ENCODE measurements at regions not wholly inside any gene's neighbourhood (a gene's known extent, or its start where the extent isn't known, plus 50 kb on each side); places are given as distances from the start of the nearest gene placed in this dataset.
"Not testable (repeated sequence)": the region's sequence is repeated elsewhere in the genome, so short reads cannot be mapped to it uniquely, and the experiment has no call there.

DNA sequence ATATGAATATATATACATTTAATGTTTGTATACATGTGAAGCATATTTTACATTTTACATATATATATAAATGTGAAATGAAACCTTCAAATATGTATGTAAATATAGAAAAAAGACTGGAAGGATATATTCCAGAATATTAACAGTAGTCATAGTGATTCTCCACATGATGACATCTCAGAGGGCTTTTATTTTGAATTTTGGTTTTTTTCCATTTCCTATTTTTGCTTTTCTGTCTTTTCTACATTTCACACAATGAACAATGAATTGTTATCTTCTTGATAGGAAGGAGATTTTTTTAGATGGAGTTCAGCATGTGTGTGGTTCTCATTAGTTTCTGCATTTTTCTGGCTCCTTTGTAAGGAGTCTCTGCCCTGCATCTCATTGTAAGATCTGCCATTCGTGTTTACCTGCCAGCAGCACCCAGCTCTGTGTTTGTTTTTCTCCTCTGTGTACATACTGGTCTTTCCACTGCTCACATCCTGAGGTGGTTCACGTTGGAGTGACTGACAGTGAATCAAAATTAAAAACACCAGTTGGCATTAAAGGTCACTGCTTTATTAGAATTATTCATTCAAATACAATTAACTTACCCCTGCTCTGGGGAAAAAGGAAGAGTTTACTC is 425.3 kb upstream of the MDFIC2 start:
- no peak for DNase-seq (ENCODE audit: low spot score)

DNA sequence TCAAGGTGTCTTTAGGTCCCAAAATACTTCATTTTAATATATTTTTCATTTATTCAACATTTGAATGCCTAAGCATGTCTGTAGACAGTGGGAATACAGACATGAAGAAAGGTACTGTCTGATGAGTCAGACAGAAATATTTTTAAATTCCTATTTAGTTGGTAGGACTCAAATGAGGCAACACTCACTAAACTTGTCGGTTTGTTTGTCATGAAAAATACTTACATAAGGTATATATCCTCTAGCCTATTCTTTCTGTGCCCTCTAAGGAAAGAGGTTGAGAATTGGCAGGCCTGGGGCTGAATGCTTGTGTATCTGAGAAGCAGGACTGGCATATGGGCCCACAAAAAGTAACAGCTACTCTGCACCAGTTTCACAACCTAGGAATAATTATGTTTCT is 423.6 kb upstream of the MDFIC2 start:
- DNase-seq (ENCODE audit: low spot score): no peak

DNA sequence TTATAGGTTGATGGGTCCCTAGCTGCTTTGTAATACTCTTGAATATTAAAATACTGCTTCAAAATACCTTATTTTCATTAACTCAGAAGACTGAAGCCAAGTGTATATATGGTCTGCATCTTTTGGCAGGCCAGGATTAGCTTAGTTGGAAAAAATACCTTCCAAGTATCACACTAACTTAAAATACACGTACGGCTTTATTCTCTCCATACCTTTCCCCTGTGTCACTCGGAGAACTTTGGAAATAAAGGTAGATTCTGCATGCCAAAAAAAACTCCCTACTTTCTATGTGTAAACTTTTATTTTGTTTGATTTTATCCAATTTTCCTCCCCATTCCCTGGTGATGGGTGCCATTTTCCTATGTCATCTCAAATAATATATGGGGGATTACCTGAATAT is 422.3 kb upstream of the MDFIC2 start:
- no peak for DNase-seq (ENCODE audit: low spot score)

DNA sequence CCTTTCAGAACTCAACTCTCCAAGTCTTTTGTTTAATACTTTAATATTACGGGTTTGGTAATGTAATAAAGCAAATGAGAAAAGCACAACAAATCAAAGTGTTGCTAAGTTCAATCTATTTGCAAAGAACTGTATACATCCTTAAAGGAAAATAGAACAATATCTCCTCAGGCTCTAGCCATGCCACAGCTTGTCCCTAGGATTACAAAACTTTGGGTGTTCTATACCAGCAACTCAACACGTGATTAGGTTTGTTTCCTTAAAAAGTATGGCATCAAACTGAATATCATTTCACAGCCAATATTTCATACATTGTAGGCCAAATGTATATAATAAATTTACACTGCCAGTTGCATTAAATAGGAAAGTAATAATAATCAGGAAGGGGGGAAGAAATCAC is 418.6 kb upstream of the MDFIC2 start:
- no peak for DNase-seq (ENCODE audit: low spot score)

DNA sequence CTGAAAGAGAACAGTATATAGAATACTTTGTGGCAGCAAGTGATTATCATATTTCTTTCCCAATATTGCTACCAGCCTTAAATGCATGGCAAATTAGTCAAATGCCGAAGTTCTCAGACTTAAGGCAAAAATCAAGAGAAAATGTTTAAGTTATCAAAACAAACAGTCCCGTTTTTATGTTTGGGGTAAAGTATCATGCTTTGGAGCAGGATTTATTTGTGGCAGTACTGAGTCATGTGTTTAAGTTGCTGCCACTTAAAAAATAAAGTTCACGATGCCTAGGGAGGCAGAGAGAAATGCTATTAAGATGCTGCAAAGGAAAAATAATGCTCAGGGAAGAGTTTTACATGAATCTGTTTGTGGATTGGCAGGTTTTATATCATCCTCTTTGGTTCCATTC is 417.4 kb upstream of the MDFIC2 start:
- DNase-seq (ENCODE audit: low spot score): no peak

DNA sequence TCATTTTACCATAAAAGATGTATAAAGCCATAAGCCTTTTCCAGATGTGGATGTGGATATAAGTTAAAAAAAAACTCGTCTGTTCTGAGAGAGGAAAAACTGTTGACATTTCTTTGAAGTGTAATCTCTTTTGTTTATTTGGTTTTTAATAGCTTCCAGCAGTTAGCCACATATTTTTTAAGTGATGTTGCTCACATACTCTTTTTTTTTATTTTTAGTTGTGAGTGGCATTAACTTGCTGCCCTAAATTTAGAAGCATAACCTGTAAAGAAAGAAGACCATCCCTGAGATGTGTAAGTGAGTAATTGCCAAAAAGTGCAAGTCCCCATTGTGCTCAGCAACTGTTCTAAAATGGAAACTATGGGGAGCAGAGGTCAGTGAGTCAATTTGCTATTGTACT is 415.9 kb upstream of the MDFIC2 start:
- no peak for DNase-seq (ENCODE audit: low spot score)

DNA sequence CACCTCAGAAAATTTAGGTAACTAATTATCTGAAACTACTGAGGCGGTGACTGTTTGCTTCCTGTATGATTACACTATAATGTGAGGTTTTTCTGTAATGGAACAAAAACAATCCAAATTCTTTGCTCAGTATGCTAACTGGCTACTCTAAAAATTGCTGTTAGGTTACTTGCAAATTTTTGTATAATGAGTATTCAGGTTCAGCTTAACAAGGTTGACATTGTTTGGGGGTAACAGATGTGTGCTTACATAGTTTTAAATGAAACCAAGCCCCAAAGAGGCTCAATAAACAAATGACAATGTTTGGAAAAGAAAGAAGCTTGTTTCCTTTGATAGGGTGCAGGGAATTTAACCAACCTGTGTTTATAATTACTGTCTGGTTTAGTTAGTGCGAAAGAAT is 414.5 kb upstream of the MDFIC2 start:
- DNase-seq (ENCODE audit: low spot score): peak; percentile 15

DNA sequence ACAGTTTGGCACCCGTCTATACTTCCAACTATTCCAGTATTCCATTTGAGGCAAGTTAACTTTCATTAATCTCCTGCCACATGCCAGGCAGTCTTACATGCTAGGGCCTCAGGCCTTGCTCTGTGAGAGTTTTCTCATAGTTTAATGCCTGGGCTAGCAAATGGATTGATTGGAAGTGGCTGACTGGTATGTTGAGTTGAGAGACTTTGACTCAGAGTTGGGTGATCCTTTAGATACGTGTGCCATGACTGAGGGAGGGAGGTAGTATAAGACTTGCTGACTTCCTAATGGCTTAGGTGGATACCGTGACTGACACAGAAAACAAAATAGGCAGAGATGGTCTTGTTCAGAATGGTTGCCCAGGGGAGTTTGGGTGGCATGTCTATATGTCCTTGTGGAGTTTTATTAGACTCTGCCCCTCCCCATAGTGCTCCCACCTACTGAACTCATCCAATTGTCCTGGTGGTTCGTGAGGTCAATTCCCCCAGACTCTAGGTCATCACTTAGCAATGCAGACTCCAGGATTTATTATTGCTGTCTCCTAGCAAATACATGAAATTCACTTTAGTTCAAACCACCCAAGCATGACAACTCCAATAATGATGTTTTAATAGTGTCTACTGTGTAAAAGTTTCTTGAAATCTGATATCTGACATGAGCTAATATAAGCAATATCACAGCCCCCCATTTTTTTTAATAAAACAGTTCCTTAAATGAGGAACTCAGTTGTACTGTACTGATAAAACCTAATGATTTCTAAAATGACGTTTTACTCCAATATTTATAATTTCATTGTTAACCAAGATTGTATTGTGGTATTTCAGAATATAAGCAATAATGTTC is 413.9 kb upstream of the MDFIC2 start:
- no peak for DNase-seq (ENCODE audit: low spot score)

DNA sequence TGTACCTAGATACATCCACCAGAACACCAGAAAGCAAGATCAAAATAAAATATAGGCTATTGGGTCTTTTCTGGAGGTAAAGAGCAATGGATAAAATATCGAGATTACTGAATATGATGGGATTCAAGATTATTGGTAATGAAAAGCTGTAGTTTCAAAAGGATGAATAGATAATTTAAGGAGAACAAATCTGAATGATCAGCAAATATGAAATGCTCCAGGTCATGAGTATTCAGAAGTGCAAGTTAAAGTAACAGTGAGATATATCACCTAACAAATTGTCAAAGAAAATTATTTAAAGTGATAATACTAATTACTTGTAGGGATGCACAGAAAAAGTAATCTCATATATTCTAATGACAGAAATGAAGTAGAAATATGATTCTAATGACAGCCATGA is 409.6 kb upstream of the MDFIC2 start:
- DNase-seq (ENCODE audit: low spot score): no peak

DNA sequence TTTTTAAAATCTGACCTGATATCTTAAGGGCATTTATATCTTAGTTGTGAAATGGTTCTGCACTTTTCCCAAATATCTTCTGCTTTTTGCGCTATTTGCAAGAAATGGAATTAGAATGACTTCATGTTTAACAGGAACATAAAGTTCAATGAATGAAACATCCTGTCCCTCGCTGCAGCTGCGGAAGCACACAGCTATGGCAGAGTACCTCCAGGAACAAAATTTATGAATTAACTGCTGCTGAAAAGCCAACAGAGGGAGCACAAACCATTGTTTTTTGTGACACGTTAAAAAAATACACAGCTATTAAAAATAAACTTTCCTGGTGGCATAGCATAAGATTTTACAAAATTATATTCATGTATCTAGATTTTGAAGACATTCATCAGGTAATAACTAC is 404.4 kb upstream of the MDFIC2 start:
- peak; percentile 13 for DNase-seq (ENCODE audit: low spot score)

DNA sequence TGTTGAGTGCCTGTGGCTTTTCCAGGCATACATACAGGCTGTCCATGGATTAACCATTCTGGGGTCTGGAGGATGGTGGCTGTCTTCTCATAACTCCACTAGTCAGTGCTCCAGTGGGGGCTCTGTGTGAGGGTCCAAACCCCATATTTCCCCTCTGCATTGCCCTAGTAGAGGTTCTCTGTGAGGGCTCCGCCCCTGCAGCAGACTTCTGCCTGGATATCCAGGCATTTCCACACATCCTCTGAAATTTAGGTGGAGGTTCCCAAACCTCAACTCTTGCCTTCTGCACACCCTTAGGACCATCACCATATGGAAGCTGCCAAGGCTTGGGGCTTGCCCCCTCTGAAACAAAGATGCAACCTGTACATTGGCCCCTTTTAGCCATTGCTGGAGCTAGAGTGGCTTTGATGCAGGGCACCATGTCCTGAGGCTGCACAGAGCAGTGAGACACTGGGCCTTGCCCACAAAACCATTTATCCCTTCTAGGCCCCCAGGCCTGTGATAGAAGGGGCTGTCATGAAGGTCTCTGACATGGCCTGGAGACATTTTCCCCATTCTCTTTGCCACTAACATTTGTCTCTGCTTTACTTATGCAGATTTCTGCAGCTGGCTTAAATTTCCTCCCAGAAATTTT is 400.1 kb upstream of the MDFIC2 start:
- no peak for DNase-seq (ENCODE audit: low spot score)

DNA sequence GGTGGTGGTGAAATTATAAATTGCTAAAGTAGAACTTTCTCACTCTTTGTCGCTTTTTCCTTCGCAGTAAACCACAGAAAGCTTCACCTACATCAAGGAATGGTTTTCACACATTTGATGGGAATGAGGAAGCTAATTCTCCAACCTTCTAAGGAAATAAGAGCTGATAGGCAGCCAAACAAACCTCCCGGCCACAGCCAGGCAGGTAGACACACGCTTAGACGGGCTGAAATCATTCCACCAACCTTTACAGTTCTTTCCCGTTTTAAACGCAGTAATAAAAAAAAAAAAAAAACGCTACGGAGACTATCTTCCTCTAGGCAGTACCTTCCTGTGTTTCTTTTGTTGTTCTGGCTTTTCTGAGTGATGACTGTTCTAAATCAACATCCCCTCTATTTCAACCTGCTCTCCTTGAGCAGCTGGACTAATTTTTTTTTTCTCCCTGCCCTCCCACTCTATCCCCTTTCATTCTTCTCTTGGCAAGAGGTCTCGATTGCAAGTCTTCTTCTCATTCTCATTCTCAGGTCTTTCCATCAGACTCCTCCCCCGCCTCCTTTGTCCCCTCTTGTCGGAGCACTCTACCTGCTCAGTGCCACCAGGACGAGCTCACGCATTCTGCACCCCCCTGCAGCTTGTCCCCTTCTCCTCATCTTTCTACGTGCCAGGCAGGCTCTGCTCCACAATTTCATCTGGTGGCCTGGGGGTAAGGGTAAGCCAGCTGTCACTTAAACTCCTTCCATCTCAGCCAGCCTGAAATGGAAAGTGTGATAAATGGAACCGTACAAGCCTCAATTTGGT is 391.1 kb upstream of the MDFIC2 start:
- DNase-seq (ENCODE audit: low spot score): no peak

DNA sequence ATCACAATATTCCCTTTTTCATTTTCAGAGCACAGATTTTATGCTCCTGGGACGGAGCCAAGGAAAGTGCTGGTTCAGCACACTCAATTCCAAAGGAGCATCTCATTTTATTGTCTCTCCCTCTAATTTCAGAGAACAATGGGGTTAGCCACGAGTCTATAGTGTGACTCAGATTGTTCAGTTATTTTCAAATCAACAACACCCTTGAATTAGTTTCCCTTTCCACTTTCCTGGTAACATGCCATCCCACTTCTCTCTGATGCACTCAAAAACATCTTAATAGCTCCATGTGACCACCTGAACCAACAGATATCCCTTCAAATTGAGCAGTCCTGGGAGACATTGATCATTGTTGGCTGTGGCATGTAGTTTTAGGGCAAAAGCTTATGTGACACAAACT is 389.7 kb upstream of the MDFIC2 start:
- DNase-seq (ENCODE audit: low spot score): no peak

DNA sequence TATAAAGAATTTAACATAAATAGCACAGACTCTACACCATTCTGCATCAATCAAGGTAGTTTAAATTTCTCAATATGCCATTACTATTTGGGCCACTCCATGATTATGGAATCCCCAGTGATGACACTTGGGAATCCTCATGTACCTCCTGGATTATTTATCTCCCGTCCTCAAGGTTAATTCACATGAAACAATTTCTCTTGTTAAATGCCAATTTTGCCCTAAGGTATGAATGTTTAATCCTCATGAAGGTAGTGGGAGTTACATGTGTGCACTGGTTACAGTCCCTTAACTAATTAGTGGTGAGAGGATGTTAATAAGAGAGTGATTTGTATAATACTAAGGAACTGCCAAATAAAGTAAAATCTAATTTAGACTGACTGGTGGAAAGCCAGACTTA is 372.3 kb upstream of the MDFIC2 start:
- no peak for DNase-seq (ENCODE audit: low spot score)

DNA sequence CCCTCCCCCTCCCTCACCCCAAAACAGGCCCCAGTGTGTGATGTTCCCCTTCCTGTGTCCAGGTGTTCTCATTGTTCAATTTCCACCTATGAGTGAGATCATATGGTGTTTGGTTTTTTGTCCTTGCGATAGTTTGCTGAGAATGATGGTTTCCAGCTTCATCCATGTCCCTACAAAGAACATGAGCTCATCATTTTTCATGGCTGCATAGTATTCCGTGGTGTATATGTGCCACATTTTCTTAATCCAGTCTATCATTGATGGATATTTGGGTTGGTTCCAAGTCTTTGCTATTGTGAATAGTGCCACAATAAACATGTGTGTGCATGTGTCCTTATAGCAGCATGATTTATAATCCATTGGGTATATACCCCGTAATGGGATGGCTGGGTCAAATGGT is 363.4 kb upstream of the MDFIC2 start:
- DNase-seq (ENCODE audit: low spot score): not testable (repeated sequence)

DNA sequence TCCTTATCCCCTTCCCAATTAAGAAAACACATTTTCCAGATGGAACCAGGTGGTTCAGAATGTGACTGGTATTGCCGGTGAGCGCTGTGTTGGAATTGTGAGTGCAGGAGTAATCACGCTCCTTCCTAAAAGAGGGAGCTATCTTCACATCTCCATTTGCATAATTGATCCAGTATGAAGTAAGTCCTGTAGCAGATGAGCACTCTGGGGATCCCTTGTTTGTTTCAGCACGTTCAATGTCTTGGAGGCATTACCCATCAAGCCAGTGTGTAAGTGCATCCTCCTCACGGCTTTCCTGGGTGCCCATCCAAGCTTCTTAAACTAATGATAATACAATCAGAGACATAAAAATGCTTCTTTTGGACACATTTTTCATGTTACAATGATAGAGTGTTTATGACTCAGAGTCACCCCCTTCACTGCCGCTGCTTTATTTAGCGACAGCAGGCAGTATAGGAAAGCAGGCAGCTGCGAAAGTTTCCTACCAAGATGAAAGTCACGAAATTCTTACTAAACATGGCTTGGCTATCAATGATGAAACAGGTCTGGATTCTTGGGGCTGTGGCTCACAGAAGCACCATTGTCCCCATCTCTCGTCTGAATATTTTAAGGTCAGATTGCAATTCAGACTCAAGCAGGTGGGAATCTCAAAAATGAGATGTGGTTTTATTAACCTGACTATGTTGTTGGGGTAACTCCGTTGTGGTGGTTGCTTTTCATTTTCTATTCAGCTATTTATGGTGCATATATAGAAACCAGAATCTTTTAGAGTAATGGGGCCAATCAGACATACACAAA is 346.3 kb upstream of the MDFIC2 start:
- no peak for DNase-seq (ENCODE audit: low spot score)

DNA sequence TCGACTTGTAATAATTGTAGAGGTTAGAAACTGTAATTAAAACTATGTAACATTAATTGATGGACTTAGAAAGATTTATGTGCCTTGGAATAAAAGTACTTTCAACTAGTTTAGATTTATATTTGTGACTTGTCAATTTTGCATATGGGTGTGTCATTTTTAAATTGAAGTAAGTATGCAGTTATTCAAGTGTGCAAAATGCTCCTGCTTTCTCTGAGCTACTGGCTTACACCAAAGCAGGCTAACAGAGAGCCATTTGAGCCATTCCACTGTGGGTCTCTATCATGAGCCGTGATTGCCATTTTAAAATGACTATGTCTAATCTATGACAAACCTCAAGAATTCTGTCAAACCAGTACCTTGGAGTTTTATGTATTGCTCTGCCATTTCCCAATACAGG is 345.0 kb upstream of the MDFIC2 start:
- DNase-seq (ENCODE audit: low spot score): no peak

DNA sequence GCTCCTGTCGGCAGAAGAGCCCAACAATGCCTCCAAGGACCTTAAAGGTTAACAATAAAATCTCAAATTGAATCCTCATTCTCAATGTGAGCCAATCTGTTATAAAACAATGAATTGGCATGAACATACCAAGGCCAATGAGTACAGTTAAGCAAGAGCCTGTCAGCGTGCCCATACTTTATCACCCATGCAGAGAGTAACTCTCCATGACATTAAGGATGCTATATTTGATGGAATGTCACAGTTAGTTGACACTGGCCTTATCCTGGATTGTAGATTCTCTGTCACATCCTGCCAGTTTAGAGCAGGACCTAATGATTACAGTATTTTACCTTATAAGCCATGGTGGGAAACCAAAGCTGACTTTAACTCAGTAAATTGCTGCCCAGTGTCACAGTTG is 335.4 kb upstream of the MDFIC2 start:
- no peak for DNase-seq (ENCODE audit: low spot score)

DNA sequence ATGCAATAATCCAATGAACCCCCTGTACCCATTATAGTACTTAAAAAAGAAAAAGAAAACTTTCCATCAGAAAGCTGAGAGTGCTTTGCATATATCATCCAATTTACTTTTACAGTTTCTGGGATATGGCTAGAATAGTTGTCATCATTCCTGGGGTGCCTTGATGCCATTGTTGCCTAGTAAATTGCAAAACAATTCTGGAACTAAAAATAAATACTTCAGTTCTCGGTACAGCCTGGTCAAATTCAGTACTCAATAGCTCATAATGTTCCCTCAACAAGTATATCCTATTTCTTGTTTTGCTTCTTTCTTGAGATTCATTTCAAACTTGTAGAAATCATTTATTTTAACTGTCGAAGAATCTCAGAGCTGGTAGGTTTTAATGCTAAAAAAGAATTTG is 334.7 kb upstream of the MDFIC2 start:
- no peak for DNase-seq (ENCODE audit: low spot score)

DNA sequence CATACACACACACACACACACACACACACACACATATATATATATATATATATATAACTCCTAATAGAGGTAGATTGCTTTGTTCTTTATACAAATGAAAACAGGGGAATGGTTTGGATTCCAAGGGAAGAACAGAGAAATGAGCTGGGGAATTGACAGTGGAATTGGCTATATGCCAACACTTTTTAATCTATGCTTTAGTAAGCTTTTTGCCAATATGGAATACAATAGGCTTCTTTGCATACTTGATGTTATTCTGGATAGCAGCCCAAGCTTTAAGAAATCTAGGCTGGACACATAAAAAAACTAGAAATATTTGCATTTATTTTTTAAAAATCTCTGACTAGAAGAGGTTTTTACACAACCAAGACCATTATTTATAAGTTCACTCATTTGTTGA is 334.2 kb upstream of the MDFIC2 start:
- DNase-seq (ENCODE audit: low spot score): no peak

DNA sequence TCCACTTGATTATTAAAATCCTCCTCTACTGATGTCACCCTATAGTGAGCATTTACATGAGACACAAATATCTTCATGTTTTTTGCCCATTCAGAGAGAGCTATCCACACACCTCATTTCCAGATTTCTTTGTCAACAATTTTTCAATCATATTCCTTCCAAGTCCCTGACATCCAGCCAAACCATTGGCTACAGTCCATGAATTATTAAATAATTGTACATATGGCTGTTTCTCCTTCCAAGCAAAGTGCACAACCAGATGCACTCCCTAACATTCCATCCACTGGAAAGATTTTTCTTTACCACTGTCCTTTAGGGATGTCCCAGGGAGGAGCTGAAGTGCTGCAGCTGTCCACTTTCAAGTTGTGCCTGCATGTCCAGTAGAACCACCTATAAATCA is 328.0 kb upstream of the MDFIC2 start:
- DNase-seq (ENCODE audit: low spot score): no peak

DNA sequence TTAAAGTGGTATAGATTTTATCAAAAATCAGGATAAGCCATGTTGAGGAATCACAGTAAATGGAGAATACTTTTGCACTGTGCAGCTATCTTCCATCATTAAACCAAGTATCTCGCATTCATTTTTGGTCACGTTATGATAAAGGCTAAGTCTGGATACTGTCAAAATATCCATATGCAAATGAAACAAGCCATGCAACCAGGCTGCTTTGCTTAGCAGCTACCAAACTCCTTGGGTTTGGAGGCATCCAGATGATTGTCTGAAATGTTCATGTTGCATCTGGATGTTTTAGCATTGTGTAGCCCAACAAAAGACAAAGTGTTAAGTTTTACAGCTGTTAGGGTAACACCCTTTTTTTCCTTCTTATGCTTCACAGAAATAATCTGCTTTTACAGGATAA is 322.9 kb upstream of the MDFIC2 start:
- no peak for DNase-seq (ENCODE audit: low spot score)
